ENCODE measurements at regions not wholly inside any gene's neighbourhood (a gene's known extent, or its start where the extent isn't known, plus 50 kb on each side); places are given as distances from the start of the nearest gene placed in this dataset.

DNA sequence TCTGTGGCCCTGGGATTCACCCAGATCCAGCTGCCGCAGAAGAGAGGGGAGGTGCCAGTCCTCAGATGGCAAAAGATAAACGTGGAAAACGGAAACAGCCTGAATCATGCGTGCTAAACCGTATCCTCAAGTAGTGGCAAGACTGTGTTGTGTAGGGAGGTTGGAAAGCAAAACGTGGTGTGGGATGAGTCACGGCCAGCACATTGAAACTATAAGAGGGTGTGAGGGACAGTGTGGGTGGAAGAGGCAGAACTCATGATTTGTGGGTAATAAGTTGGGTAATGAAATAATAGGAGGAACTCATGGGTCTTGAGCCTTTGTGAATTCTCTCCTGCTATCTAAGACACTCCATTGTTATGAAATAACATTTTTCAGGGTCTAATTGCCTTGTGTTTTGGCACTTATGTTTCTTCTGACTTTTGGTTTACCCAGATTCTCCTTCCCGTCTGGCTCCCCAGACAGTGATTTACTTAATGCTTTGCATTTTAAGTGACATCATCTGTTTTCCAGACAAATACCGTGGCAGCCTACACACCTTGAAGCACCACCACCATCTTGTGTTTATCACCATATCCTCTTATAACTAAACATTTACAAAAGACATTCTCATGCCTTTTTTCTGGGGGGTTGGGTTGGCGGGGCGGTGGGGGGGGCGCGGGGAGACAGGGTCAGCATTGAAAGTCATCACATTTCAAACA lies 62.3 kb upstream of the PTCSC3 start:
- Histone ChIP-seq H3K4me1 (ENCODE audit: control insufficient read depth, insufficient read depth, low read length) (no peaks in the 10 kb centered on the region), H3K79me2 (ENCODE audit: control insufficient read depth, insufficient read depth, low read length) (no peaks in the 10 kb centered on the region), H3K36me3 (ENCODE audit: control insufficient read depth in 2 of 2, insufficient read depth in 2 of 2, low read length in 1 of 2) (no peaks in the 10 kb centered on the region), H3K9ac (ENCODE audit: control insufficient read depth, insufficient read depth, low read length) (no peak overlapping the region), H4K20me1 (ENCODE audit: control insufficient read depth, insufficient read depth) (no peaks in the 10 kb centered on the region), H3K4me2 (ENCODE audit: control insufficient read depth, insufficient read depth) (no peak overlapping the region), H3K27ac (ENCODE audit: control insufficient read depth, insufficient read depth) (no peak overlapping the region), H3K27me3 (replicated peaks in 1 of 2; ENCODE audit: control insufficient read depth in 2 of 2, insufficient read depth in 2 of 2, low read length in 1 of 2) (no peaks in the 10 kb centered on the region), H2AFZ (ENCODE audit: control insufficient read depth, low read depth, low read length) (no peak overlapping the region), H3K9me3 (replicated peaks; ENCODE audit: control insufficient read depth, insufficient read depth, low read length) (no peaks in the 10 kb centered on the region), H3K4me3 (no peak overlapping the region)
- ChIA-PET RAD21 (ENCODE audit: unreplicated experiment) (no interaction called here), SMC1A (ENCODE audit: uncharacterized antibody, unreplicated experiment) (no interaction called here), POLR2A (no interaction called here), CTCF (no interaction called here)
- ATAC-seq = peak; percentile 29; the same call in 1 of the 3 replicates
- no peak for DNase-seq (ENCODE audit: low read depth, low spot score)
- in situ Hi-C loops (cut with MboI) (no loop called here), intact Hi-C loops (cut with micrococcal nuclease; ENCODE audit: unreplicated experiment) (no loop called here)
- FAIRE-seq = no peak
- BruUV-seq (replicated peaks) = no TSS peak
- WGBS (ENCODE audit: insufficient coverage, insufficient replicate concordance, low lambda C conversion rate, missing lambda C conversion rate) = 38% methylated on average over 10 of the region's 13 CpGs
- TF ChIP-seq IRF4 (IDR thresholded peaks at IDR 0.05; ENCODE audit: low read depth, low read length) = no peak
- TF ChIP-seq CHD2 (IDR thresholded peaks at IDR 0.05; ENCODE audit: borderline replicate concordance, low read depth, low read length) = no peak
- TF ChIP-seq, protein P1, sequence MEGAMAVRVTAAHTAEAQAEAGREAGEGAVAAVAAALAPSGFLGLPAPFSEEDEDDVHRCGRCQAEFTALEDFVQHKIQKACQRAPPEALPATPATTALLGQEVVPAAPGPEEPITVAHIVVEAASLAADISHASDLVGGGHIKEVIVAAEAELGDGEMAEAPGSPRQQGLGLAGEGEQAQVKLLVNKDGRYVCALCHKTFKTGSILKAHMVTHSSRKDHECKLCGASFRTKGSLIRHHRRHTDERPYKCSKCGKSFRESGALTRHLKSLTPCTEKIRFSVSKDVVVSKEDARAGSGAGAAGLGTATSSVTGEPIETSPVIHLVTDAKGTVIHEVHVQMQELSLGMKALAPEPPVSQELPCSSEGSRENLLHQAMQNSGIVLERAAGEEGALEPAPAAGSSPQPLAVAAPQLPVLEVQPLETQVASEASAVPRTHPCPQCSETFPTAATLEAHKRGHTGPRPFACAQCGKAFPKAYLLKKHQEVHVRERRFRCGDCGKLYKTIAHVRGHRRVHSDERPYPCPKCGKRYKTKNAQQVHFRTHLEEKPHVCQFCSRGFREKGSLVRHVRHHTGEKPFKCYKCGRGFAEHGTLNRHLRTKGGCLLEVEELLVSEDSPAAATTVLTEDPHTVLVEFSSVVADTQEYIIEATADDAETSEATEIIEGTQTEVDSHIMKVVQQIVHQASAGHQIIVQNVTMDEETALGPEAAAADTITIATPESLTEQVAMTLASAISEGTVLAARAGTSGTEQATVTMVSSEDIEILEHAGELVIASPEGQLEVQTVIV (IDR thresholded peaks at IDR 0.05; ENCODE audit: borderline replicate concordance, partially characterized antibody) = no peak
- no peak for TF ChIP-seq BRCA1 (IDR thresholded peaks at IDR 0.05; ENCODE audit: low read depth, low read length)
- TF ChIP-seq ETV6 (conservative IDR thresholded peaks at IDR 0.05 in 1 of 2, IDR thresholded peaks at IDR 0.05 in 1 of 2; ENCODE audit: borderline replicate concordance in 1 of 2, low read depth in 1 of 2) = no peak
- TF ChIP-seq RCOR1 (conservative IDR thresholded peaks at IDR 0.05; ENCODE audit: low read depth, low read length) = no peak
- no peak for TF ChIP-seq TCF12 (IDR thresholded peaks at IDR 0.05; ENCODE audit: low read depth, low read length)
- no peak for TF ChIP-seq MEF2A (IDR thresholded peaks at IDR 0.05; ENCODE audit: insufficient read depth, low read depth, low read length)
- TF ChIP-seq RFX5 (IDR thresholded peaks at IDR 0.05; ENCODE audit: low read depth, low read length) = no peak

Measured in GM12878 (cell line).